ENCODE measurements at regions not wholly inside any gene's neighbourhood (a gene's known extent, or its start where the extent isn't known, plus 50 kb on each side); places are given as distances from the start of the nearest gene placed in this dataset.

DNA sequence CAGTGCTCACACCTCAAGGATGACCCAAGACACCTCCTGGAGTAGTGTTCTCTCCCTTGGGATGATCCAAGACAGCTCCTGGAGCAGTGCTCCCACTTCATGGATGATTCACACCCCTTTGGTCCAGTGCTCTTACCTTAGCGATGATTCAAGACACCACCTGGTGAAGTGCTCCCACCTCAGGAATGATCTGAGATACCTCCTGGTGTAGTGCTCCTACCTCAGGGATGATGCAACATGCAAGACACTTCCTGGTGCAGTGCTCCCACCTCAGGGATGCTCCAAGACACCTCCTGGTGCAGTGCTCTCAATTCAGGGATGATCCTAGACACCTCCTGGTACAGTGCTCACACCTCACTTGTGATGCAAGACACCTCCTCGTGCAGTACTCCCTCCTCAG, 123.1 kb downstream of the ASB1 start:
- TF ChIP-seq, protein P1, sequence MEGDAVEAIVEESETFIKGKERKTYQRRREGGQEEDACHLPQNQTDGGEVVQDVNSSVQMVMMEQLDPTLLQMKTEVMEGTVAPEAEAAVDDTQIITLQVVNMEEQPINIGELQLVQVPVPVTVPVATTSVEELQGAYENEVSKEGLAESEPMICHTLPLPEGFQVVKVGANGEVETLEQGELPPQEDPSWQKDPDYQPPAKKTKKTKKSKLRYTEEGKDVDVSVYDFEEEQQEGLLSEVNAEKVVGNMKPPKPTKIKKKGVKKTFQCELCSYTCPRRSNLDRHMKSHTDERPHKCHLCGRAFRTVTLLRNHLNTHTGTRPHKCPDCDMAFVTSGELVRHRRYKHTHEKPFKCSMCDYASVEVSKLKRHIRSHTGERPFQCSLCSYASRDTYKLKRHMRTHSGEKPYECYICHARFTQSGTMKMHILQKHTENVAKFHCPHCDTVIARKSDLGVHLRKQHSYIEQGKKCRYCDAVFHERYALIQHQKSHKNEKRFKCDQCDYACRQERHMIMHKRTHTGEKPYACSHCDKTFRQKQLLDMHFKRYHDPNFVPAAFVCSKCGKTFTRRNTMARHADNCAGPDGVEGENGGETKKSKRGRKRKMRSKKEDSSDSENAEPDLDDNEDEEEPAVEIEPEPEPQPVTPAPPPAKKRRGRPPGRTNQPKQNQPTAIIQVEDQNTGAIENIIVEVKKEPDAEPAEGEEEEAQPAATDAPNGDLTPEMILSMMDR (IDR thresholded peaks at IDR 0.05 in 8 of 11, conservative IDR thresholded peaks at IDR 0.05 in 3 of 11), result no peak
- TF ChIP-seq POLR2A (IDR thresholded peaks at IDR 0.05) (no peak), POLR2AphosphoS5 (IDR thresholded peaks at IDR 0.05) (no peak)

Measured in spleen (tissue), 7 donors.